Vagina (tissue), 2 donors: ENCODE measurements at regions not wholly inside any gene's neighbourhood (a gene's known extent, or its start where the extent isn't known, plus 50 kb on each side); places are given as distances from the start of the nearest gene placed in this dataset.

Experiments used
- CTCF ChIP-seq, 3 experiments: fragments of 450-650 bp in 2 of 3; fragments of 200-600 bp in 1 of 3; sonication (generic) in 1 of 3; IDR thresholded peaks; one replicate each; pipeline ENCODE4 v1.5.1; 2017 to 2019; ENCODE audit warnings: antibody characterized with exemption in 3 of 3, mild to moderate bottlenecking in 2 of 3, moderate library complexity in 2 of 3
- POLR2A ChIP-seq, 2 donors: fragments of 450-650 bp; IDR thresholded peaks; one replicate each; pipeline ENCODE4 v1.6.1; 2017; ENCODE audit warnings: antibody characterized with exemption in 2 of 2, mild to moderate bottlenecking in 2 of 2, moderate library complexity in 2 of 2

DNA sequence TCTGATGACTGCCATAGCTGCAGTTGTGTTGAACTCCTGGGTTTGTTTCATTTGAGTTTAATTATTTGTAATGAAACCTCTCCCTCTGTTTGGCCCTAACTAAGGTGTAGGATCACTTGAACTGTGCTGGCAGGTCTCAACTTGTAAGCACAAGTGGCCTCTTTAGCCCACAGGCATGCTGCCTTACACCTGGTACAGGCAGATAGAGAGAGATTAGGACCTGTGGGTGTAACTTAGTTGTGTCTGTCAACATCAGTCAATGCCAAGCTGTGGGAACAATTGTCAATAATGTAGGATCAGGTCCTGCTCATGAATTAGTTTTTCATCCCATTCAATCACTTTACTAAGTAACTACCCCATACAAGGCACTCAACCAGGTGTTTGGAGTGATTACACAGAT, 263.0 kb upstream of the G2E3 start:
- TF ChIP-seq POLR2A (IDR thresholded peaks at IDR 0.05) (no peak), CTCF (IDR thresholded peaks at IDR 0.05) (no peak)
